ENCODE measurements at regions not wholly inside any gene's neighbourhood (a gene's known extent, or its start where the extent isn't known, plus 50 kb on each side); places are given as distances from the start of the nearest gene placed in this dataset.
"Not testable (repeated sequence)": the region's sequence is repeated elsewhere in the genome, so short reads cannot be mapped to it uniquely, and the experiment has no call there.

- H3K4me1 ChIP-seq (ENCODE audit: control insufficient read depth, insufficient read depth, low read length); H3K27ac ChIP-seq (ENCODE audit: low read length); H3K9me3 ChIP-seq (ENCODE audit: control insufficient read depth, low read length); H3K4me3 ChIP-seq (ENCODE audit: low read length); H3K27me3 ChIP-seq (ENCODE audit: control insufficient read depth, insufficient read depth); ATAC-seq; intact Hi-C loops (cut with DNase I); DNase-seq: not testable (repeated sequence)
- no CpG with 5 or more reads among the region's 2 CpGs for WGBS
Observed at GRCh38 chr17:46424187-46424884, 62.8 kb upstream of the ARL17B start.

- ATAC-seq; intact Hi-C loops (cut with DNase I); H3K27me3 ChIP-seq (ENCODE audit: control insufficient read depth, insufficient read depth); H3K4me1 ChIP-seq (ENCODE audit: control insufficient read depth, insufficient read depth, low read length); H3K9me3 ChIP-seq (ENCODE audit: control insufficient read depth, low read length); H3K27ac ChIP-seq (ENCODE audit: low read length); DNase-seq; H3K4me3 ChIP-seq (ENCODE audit: low read length): not testable (repeated sequence)
- WGBS: 67% methylated on average over 1 of the region's 7 CpGs
Observed at GRCh38 chr17:46417907-46418306, 56.3 kb upstream of the ARL17B start.

GRCh38 chr17:46417261-46417660 is 55.7 kb upstream of the ARL17B start:
- H3K27ac ChIP-seq (ENCODE audit: low read length); H3K4me3 ChIP-seq (ENCODE audit: low read length); H3K4me1 ChIP-seq (ENCODE audit: control insufficient read depth, insufficient read depth, low read length); ATAC-seq; DNase-seq; H3K9me3 ChIP-seq (ENCODE audit: control insufficient read depth, low read length); intact Hi-C loops (cut with DNase I); H3K27me3 ChIP-seq (ENCODE audit: control insufficient read depth, insufficient read depth): not testable (repeated sequence)
- WGBS: no CpG with 5 or more reads among the region's 1 CpG

- H3K4me3 ChIP-seq (ENCODE audit: low read length); H3K9me3 ChIP-seq (ENCODE audit: control insufficient read depth, low read length); intact Hi-C loops (cut with DNase I); DNase-seq; H3K27ac ChIP-seq (ENCODE audit: low read length); H3K27me3 ChIP-seq (ENCODE audit: control insufficient read depth, insufficient read depth); H3K4me1 ChIP-seq (ENCODE audit: control insufficient read depth, insufficient read depth, low read length): not testable (repeated sequence)
- ATAC-seq: peak in 1 of 2 donors; percentile 61
- no CpG with 5 or more reads among the region's 3 CpGs for WGBS
Observed at GRCh38 chr17:46414559-46414958, 53.0 kb upstream of the ARL17B start.

DNA sequence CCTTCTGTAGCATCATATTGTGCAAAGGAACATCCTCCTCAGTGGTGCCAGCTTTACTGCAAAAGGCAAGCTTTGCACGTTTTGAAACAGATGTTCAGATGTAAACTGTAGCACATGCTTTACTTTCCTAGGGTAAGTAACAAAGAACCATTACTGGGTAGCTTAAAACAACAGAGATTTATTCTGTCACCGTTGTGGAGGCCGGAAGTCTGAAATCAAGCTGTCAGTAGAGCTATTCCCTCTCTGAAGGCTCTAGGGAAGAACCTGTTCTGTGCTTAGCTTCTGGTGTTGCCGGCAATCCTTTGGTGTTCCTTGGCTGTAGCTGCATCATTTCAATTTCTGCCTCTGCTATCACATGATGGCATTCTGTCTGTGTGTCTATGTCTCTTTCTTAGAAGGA is 50.6 kb upstream of the ARL17B start:
- ATAC-seq: not testable (repeated sequence)
- 89% methylated on average over 3 of the region's 4 CpGs for WGBS

DNA sequence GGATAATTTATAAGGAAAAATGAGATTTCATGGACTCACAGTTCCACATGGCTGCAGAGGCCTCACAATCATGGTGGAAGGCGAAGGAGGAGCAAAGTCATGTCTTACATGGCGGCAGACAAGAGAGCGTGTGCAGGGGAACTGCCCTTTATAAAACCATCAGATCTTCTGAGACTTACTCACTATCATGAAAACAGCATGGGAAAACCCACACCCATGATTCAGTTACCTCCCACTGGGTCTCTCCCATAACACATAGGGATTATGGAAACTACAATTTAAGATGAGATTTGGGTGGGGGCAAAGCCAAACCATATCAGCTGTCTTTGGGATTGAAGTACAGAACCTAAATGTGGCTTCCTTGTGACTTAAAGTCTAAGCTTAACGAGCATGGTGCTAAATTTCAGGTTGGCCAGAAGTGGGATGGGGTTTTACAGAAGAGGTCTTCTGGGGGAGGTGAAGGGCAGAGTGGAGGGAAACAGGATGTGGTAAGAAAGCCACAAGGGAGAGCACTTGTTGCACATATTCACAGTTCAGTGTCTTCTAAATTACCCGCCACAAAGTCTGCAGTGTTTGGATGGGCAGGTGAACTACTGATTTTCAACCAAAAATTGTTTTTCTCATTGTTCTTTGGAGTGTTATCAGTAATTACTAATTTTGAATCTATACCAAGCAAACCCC is 49.7 kb upstream of the ARL17B start:
- intact Hi-C loops (cut with DNase I); ATAC-seq; DNase-seq; H3K9me3 ChIP-seq (ENCODE audit: control insufficient read depth, low read length); H3K4me1 ChIP-seq (ENCODE audit: control insufficient read depth, insufficient read depth, low read length); H3K27ac ChIP-seq (ENCODE audit: low read length); H3K4me3 ChIP-seq (ENCODE audit: low read length); H3K27me3 ChIP-seq (ENCODE audit: control insufficient read depth, insufficient read depth): not testable (repeated sequence)
- no CpG with 5 or more reads among the region's 5 CpGs for WGBS

More for the DNA sequence above, 50.6 kb upstream of the ARL17B start:
- H3K9me3 ChIP-seq (ENCODE audit: control insufficient read depth, low read length); intact Hi-C loops (cut with DNase I); H3K27ac ChIP-seq (ENCODE audit: low read length); H3K27me3 ChIP-seq (ENCODE audit: control insufficient read depth, insufficient read depth); H3K4me1 ChIP-seq (ENCODE audit: control insufficient read depth, insufficient read depth, low read length); DNase-seq; H3K4me3 ChIP-seq (ENCODE audit: low read length): not testable (repeated sequence)

Data from right cardiac atrium (tissue), 5 donors.